ENCODE measurements at regions not wholly inside any gene's neighbourhood (a gene's known extent, or its start where the extent isn't known, plus 50 kb on each side); places are given as distances from the start of the nearest gene placed in this dataset.

DNA sequence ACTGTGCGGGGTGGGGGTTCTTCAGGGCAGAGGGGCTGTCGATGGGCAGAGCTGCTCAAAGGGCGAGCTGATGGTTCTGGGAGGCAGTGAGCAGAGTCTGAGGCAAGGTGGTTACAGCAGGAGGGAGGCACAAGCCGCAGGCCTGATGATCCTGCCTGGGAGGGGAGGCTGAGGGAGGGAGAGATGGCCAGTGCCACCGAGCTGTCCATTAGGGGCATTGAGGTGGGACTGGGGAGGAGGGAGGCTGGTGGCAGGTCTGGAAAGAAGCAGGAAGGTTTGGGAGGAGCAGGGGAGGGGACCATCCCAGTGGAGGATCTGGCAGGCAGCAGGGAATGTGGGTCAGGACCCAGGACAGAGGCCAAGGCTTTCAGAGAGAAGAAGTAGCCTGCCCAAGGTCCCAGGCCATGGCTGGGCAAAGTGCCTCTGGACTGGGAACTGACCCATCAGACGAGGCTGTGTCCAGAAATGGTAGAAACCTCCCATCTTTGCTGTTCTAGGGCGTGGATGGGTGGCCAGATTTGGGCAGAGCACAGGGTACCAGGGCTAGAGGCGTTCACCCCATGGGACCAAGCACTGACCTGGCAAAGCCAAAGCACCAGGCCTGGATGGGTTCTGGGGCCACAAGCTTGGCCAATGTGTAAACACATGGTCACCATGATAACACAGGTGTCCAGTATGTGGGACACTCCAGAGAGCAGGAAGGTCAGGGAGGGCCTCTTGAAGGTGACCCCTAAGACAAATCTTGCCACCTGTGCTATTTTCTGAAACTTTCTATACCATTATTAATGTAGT, 55.5 kb downstream of the INHBB start:
- in situ Hi-C loops (cut with MboI; ENCODE audit: low sequenced_read_pairs): no loop called here
- DNase-seq (ENCODE audit: low spot score in 2 of 2): peak in 1 of 2 experiments; percentile 6
- no peaks in the 10 kb centered on the region for H3K9me3 ChIP-seq
- H3K4me1 ChIP-seq: no peaks in the 10 kb centered on the region
- no peak overlapping the region for H3K4me3 ChIP-seq
- H3K27me3 ChIP-seq (ENCODE audit: low read depth): no peaks in the 10 kb centered on the region
- H3K36me3 ChIP-seq (replicated peaks): no peaks in the 10 kb centered on the region

DNA sequence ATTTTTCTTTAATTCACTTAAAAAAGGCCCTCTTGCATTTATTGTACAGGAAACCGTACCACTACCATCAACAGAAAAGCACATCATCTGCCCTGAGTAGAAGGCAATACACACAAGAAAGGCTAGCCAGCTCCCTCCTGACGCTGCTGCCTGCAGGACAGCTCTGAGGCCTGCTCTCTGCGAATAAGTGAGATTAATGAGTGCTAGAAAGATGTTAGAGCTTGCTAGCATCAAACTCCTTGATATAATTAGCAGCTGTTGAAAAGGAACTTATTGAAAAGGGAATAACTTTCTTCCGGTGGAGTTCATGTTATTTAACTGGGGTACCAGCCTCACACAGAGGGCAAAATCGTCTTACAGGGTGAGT, 56.1 kb downstream of the INHBB start:
- Histone ChIP-seq H3K36me3 (replicated peaks) (no peaks in the 10 kb centered on the region), H3K4me1 (no peaks in the 10 kb centered on the region), H3K27me3 (ENCODE audit: low read depth) (no peaks in the 10 kb centered on the region), H3K9me3 (no peaks in the 10 kb centered on the region), H3K4me3 (no peak overlapping the region)
- in situ Hi-C loops (cut with MboI; ENCODE audit: low sequenced_read_pairs): no loop called here
- no peak for DNase-seq (ENCODE audit: low spot score in 2 of 2)

- no peak for DNase-seq (ENCODE audit: low spot score in 2 of 2)
- H3K4me1 ChIP-seq: no peaks in the 10 kb centered on the region
- no peaks in the 10 kb centered on the region for H3K9me3 ChIP-seq
- no peaks in the 10 kb centered on the region for H3K27me3 ChIP-seq (ENCODE audit: low read depth)
- H3K36me3 ChIP-seq (replicated peaks): no peaks in the 10 kb centered on the region
- in situ Hi-C loops (cut with MboI; ENCODE audit: low sequenced_read_pairs): no loop called here
- no peak overlapping the region for H3K4me3 ChIP-seq
Measured at GRCh38 chr2:120402508-120402907, 56.6 kb downstream of the INHBB start.

DNA sequence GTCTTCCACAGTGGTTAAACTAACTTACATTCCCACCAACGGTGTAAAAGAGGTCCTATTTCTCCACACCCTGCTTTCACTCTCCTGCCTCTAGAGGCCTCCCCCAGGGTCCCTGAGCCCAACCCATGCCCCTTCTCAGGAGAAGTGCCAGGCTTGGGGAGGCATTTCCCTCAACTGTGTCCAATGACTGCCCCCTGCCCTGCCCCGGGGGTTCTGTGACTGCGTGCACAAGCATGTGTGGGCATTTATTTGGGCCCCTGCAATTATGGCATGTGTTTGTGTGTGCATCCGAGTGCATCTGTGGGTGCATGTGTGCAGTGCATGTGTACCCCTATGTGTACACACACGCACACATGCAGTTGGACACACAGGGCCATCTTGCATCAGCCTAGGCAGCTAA, 57.3 kb downstream of the INHBB start:
- H3K4me3 ChIP-seq: no peak overlapping the region
- H3K4me1 ChIP-seq: no peaks in the 10 kb centered on the region
- no peak for DNase-seq (ENCODE audit: low spot score in 2 of 2)
- H3K9me3 ChIP-seq: no peaks in the 10 kb centered on the region
- no peaks in the 10 kb centered on the region for H3K36me3 ChIP-seq (replicated peaks)
- no peaks in the 10 kb centered on the region for H3K27me3 ChIP-seq (ENCODE audit: low read depth)
- in situ Hi-C loops (cut with MboI; ENCODE audit: low sequenced_read_pairs): no loop called here

GRCh38 chr2:120403676-120404075, 57.7 kb downstream of the INHBB start:
- no peak for DNase-seq (ENCODE audit: low spot score in 2 of 2)
- no peaks in the 10 kb centered on the region for H3K27me3 ChIP-seq (ENCODE audit: low read depth)
- no peaks in the 10 kb centered on the region for H3K4me1 ChIP-seq
- H3K9me3 ChIP-seq: no peaks in the 10 kb centered on the region
- no peaks in the 10 kb centered on the region for H3K36me3 ChIP-seq (replicated peaks)
- no peak overlapping the region for H3K4me3 ChIP-seq
- in situ Hi-C loops (cut with MboI; ENCODE audit: low sequenced_read_pairs): no loop called here

DNA sequence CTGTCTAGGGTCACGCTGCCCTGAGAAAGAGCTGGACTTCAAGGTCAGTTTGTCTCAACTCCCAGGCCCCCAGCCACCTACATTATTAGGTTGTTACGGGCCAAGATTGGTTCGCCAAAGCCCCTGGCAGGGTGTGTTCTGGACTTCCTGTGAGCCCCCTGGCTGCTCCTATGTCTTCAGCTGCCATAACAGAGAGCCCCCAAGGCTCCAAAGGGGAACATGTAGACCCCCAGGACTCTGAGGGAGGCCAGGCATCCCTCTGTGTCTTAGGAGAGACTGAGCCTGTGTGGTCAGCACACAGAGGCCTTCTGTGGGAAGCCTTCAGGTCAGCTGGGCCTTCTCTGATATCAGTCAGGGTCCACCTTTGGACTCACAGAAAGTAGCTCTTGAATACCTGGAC, 58.3 kb downstream of the INHBB start:
- in situ Hi-C loops (cut with MboI; ENCODE audit: low sequenced_read_pairs): no loop called here

GRCh38 chr2:120404941-120405758, 59.2 kb downstream of the INHBB start:
- Histone ChIP-seq H3K9me3 (no peaks in the 10 kb centered on the region), H3K4me1 (no peaks in the 10 kb centered on the region), H3K4me3 (no peak overlapping the region), H3K27me3 (ENCODE audit: low read depth) (no peaks in the 10 kb centered on the region), H3K36me3 (replicated peaks) (no peaks in the 10 kb centered on the region)
- no peak for DNase-seq (ENCODE audit: low spot score in 2 of 2)
- in situ Hi-C loops (cut with MboI; ENCODE audit: low sequenced_read_pairs): no loop called here

More for the DNA sequence above, 58.3 kb downstream of the INHBB start:
- no peaks in the 10 kb centered on the region for H3K27me3 ChIP-seq (ENCODE audit: low read depth)
- DNase-seq (ENCODE audit: low spot score in 2 of 2): no peak
- H3K9me3 ChIP-seq: no peaks in the 10 kb centered on the region
- H3K36me3 ChIP-seq (replicated peaks): no peaks in the 10 kb centered on the region
- no peak overlapping the region for H3K4me3 ChIP-seq
- no peaks in the 10 kb centered on the region for H3K4me1 ChIP-seq

- H3K9me3 ChIP-seq: no peaks in the 10 kb centered on the region
- no peak for DNase-seq (ENCODE audit: low spot score in 2 of 2)
- no peak overlapping the region for H3K4me3 ChIP-seq
- no peaks in the 10 kb centered on the region for H3K36me3 ChIP-seq (replicated peaks)
- no peaks in the 10 kb centered on the region for H3K4me1 ChIP-seq
- H3K27me3 ChIP-seq (ENCODE audit: low read depth): no peaks in the 10 kb centered on the region
- in situ Hi-C loops (cut with MboI; ENCODE audit: low sequenced_read_pairs): no loop called here
Measured at GRCh38 chr2:120405759-120406099, 59.8 kb downstream of the INHBB start.

- Histone ChIP-seq H3K4me3 (no peak overlapping the region), H3K9me3 (0 out of 2 replicates have a peak, but pooled peaks cover 2% of the 10 kb centered on the region), H3K27me3 (ENCODE audit: low read depth) (no peaks in the 10 kb centered on the region; the same call in 1 of the 2 replicates), H3K36me3 (replicated peaks) (no peaks in the 10 kb centered on the region), H3K4me1 (no peaks in the 10 kb centered on the region)
- DNase-seq (ENCODE audit: low spot score in 2 of 2): no peak
- in situ Hi-C loops (cut with MboI; ENCODE audit: low sequenced_read_pairs): no loop called here
Measured at GRCh38 chr2:120406566-120406965, 60.6 kb downstream of the INHBB start.

DNA sequence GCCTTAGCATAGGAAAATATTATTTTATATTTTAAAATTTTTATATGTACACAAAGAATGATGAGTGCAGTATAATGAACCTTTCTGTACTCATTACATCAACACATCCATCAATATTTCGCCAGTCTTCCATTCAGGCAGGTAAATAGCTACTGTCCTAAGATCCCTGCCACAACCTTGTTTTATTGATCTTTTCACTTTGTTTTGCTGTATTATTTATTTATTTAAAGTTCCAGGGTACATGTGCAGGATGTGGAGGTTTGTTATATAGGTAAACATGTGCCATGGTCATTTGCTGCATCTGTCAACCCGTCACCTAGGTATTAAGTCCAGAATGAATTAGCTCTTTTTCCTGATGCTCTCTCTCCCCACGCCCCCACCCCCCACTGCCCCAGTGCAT, 64.6 kb downstream of the INHBB start:
- Histone ChIP-seq H3K4me1 (no peaks in the 10 kb centered on the region), H3K36me3 (replicated peaks) (no peaks in the 10 kb centered on the region), H3K27me3 (ENCODE audit: low read depth) (peaks cover 3% of the 10 kb centered on the region; the same call in 1 of the 2 replicates), H3K4me3 (no peak overlapping the region), H3K9me3 (0 out of 2 replicates have a peak, but pooled peaks cover 2% of the 10 kb centered on the region)
- in situ Hi-C loops (cut with MboI; ENCODE audit: low sequenced_read_pairs): no loop called here
- no peak for DNase-seq (ENCODE audit: low spot score in 2 of 2)

DNA sequence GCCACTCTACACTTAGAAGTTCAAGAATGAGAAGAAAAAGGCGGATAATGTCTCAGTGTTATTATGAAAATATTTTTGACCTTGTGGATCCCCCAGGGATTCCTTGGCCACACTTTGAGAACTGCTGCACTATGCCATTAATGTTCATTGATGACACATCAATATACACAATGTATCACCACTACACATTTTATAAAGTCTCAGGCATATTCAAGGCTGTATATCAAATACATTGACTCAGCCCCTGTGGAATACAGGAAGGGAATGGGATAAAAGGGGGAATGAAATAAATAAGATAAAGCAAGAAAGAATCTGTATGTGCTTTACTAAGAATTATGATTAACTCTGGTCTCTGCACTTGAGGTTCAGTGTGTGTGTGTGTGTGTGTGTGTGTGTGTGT, 69.1 kb downstream of the INHBB start:
- H3K27me3 ChIP-seq (ENCODE audit: low read depth): peaks cover 3% of the 10 kb centered on the region; the same call in 1 of the 2 replicates
- H3K36me3 ChIP-seq (replicated peaks): no peaks in the 10 kb centered on the region
- H3K4me1 ChIP-seq: no peaks in the 10 kb centered on the region
- H3K9me3 ChIP-seq: 0 out of 2 replicates have a peak, but pooled peaks cover 2% of the 10 kb centered on the region
- in situ Hi-C loops (cut with MboI; ENCODE audit: low sequenced_read_pairs): no loop called here
- no peak for DNase-seq (ENCODE audit: low spot score in 2 of 2)
- no peak overlapping the region for H3K4me3 ChIP-seq

GRCh38 chr2:120415728-120416509, 70.0 kb downstream of the INHBB start:
- no peak for DNase-seq (ENCODE audit: low spot score in 2 of 2)
- in situ Hi-C loops (cut with MboI; ENCODE audit: low sequenced_read_pairs): no loop called here
- H3K27me3 ChIP-seq (ENCODE audit: low read depth): peaks cover 3% of the 10 kb centered on the region; the same call in 1 of the 2 replicates
- no peaks in the 10 kb centered on the region for H3K4me1 ChIP-seq
- H3K4me3 ChIP-seq: no peak overlapping the region
- H3K36me3 ChIP-seq (replicated peaks): no peaks in the 10 kb centered on the region
- 0 out of 2 replicates have a peak, but pooled peaks cover 2% of the 10 kb centered on the region for H3K9me3 ChIP-seq

GRCh38 chr2:120418174-120418787, 72.3 kb downstream of the INHBB start:
- no peak for DNase-seq (ENCODE audit: low spot score in 2 of 2)
- in situ Hi-C loops (cut with MboI; ENCODE audit: low sequenced_read_pairs): no loop called here
- Histone ChIP-seq H3K4me1 (no peaks in the 10 kb centered on the region), H3K4me3 (no peak overlapping the region), H3K36me3 (replicated peaks) (no peaks in the 10 kb centered on the region), H3K9me3 (no peaks in the 10 kb centered on the region), H3K27me3 (ENCODE audit: low read depth) (no peaks in the 10 kb centered on the region)
